HL-60 (cell line): ENCODE measurements at regions not wholly inside any gene's neighbourhood (a gene's known extent, or its start where the extent isn't known, plus 50 kb on each side); places are given as distances from the start of the nearest gene placed in this dataset.

Experiments
- CTCF ChIP-seq: IDR thresholded peaks from one replicate; pipeline ENCODE4 v1.5.1; 2011; ENCODE audit warnings: low read length, control low read depth, inconsistent platforms; ENCODE audit not compliant: insufficient read depth
- POLR2AphosphoS5 ChIP-seq: IDR thresholded peaks from 2 replicates; pipeline ENCODE4 v1.6.1; 2012; ENCODE audit warnings: low read depth
- REST ChIP-seq: IDR thresholded peaks from 2 replicates; pipeline ENCODE4 v1.6.1; 2012; ENCODE audit warnings: low read depth; ENCODE audit not compliant: insufficient replicate concordance
- SPI1 ChIP-seq: IDR thresholded peaks from 2 replicates; pipeline ENCODE4 v1.6.1; 2012; ENCODE audit warnings: low read depth, mild to moderate bottlenecking, borderline replicate concordance

DNA sequence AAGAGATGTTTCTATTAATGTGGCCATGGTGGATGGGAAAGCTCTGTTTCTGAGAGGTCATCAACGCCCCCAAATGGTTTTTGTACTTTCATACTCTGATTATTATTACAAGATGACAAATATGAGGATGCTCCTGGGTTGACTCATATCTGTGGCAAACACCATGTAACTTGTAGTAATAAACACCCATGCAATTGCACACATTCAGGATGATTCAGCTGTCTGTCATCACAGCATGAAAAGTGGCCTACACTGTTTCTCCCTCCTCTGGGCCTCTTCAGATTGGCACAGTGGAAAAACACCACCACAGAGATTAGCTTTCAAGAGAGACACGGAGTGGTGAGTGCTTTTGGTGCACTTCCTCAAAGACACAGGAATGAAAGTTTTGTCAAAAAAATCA is 85.4 kb downstream of the MTNR1B start:
- TF ChIP-seq POLR2AphosphoS5 (no peak), CTCF (no peak), REST (no peak), SPI1 (no peak)
